ENCODE measurements at regions not wholly inside any gene's neighbourhood (a gene's known extent, or its start where the extent isn't known, plus 50 kb on each side); places are given as distances from the start of the nearest gene placed in this dataset.

- TF ChIP-seq ZZZ3 (IDR thresholded peaks at IDR 0.05; ENCODE audit: control insufficient read depth, insufficient read length, low read depth): no peak
- TF ChIP-seq, protein P1, sequence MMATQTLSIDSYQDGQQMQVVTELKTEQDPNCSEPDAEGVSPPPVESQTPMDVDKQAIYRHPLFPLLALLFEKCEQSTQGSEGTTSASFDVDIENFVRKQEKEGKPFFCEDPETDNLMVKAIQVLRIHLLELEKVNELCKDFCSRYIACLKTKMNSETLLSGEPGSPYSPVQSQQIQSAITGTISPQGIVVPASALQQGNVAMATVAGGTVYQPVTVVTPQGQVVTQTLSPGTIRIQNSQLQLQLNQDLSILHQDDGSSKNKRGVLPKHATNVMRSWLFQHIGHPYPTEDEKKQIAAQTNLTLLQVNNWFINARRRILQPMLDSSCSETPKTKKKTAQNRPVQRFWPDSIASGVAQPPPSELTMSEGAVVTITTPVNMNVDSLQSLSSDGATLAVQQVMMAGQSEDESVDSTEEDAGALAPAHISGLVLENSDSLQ (IDR thresholded peaks at IDR 0.05): no peak
- TF ChIP-seq, protein P2, sequence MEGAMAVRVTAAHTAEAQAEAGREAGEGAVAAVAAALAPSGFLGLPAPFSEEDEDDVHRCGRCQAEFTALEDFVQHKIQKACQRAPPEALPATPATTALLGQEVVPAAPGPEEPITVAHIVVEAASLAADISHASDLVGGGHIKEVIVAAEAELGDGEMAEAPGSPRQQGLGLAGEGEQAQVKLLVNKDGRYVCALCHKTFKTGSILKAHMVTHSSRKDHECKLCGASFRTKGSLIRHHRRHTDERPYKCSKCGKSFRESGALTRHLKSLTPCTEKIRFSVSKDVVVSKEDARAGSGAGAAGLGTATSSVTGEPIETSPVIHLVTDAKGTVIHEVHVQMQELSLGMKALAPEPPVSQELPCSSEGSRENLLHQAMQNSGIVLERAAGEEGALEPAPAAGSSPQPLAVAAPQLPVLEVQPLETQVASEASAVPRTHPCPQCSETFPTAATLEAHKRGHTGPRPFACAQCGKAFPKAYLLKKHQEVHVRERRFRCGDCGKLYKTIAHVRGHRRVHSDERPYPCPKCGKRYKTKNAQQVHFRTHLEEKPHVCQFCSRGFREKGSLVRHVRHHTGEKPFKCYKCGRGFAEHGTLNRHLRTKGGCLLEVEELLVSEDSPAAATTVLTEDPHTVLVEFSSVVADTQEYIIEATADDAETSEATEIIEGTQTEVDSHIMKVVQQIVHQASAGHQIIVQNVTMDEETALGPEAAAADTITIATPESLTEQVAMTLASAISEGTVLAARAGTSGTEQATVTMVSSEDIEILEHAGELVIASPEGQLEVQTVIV (IDR thresholded peaks at IDR 0.05; ENCODE audit: borderline replicate concordance, partially characterized antibody): no peak
- TF ChIP-seq, protein P3, sequence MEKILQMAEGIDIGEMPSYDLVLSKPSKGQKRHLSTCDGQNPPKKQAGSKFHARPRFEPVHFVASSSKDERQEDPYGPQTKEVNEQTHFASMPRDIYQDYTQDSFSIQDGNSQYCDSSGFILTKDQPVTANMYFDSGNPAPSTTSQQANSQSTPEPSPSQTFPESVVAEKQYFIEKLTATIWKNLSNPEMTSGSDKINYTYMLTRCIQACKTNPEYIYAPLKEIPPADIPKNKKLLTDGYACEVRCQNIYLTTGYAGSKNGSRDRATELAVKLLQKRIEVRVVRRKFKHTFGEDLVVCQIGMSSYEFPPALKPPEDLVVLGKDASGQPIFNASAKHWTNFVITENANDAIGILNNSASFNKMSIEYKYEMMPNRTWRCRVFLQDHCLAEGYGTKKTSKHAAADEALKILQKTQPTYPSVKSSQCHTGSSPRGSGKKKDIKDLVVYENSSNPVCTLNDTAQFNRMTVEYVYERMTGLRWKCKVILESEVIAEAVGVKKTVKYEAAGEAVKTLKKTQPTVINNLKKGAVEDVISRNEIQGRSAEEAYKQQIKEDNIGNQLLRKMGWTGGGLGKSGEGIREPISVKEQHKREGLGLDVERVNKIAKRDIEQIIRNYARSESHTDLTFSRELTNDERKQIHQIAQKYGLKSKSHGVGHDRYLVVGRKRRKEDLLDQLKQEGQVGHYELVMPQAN (conservative IDR thresholded peaks at IDR 0.05): no peak
- TF ChIP-seq POLR2AphosphoS5 (IDR thresholded peaks at IDR 0.05; ENCODE audit: low read length): no peak
- TF ChIP-seq, protein P4, sequence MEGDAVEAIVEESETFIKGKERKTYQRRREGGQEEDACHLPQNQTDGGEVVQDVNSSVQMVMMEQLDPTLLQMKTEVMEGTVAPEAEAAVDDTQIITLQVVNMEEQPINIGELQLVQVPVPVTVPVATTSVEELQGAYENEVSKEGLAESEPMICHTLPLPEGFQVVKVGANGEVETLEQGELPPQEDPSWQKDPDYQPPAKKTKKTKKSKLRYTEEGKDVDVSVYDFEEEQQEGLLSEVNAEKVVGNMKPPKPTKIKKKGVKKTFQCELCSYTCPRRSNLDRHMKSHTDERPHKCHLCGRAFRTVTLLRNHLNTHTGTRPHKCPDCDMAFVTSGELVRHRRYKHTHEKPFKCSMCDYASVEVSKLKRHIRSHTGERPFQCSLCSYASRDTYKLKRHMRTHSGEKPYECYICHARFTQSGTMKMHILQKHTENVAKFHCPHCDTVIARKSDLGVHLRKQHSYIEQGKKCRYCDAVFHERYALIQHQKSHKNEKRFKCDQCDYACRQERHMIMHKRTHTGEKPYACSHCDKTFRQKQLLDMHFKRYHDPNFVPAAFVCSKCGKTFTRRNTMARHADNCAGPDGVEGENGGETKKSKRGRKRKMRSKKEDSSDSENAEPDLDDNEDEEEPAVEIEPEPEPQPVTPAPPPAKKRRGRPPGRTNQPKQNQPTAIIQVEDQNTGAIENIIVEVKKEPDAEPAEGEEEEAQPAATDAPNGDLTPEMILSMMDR (IDR thresholded peaks at IDR 0.05 in 2 of 3, conservative IDR thresholded peaks at IDR 0.05 in 1 of 3; ENCODE audit: control insufficient read depth in 2 of 3, extremely low read depth in 1 of 3, insufficient read depth in 1 of 3, low read depth in 3 of 3, low read length in 3 of 3): no peak
- TF ChIP-seq ETV6 (conservative IDR thresholded peaks at IDR 0.05 in 1 of 2, IDR thresholded peaks at IDR 0.05 in 1 of 2; ENCODE audit: borderline replicate concordance in 1 of 2, low read depth in 1 of 2): no peak
- no peak for TF ChIP-seq SP1 (IDR thresholded peaks at IDR 0.05; ENCODE audit: low read depth, low read length)
- no peak for TF ChIP-seq SIX5 (IDR thresholded peaks at IDR 0.05; ENCODE audit: low read depth, low read length, severe bottlenecking)
- no peak for TF ChIP-seq YBX1 (IDR thresholded peaks at IDR 0.05)
- TF ChIP-seq GABPA (IDR thresholded peaks at IDR 0.05; ENCODE audit: low read depth): no peak
- TF ChIP-seq RAD21 (IDR thresholded peaks at IDR 0.05; ENCODE audit: insufficient read depth, low read depth, low read length): no peak
- TF ChIP-seq ZNF384 (IDR thresholded peaks at IDR 0.05; ENCODE audit: borderline replicate concordance, low read depth, low read length): no peak
- no peak for TF ChIP-seq EZH2 (IDR thresholded peaks at IDR 0.05; ENCODE audit: borderline replicate concordance, control insufficient read depth, low read depth, low read length)
Measured at GRCh38 chr4:45467157-45467556, 656.7 kb downstream of the GABRG1 start.

Measured in GM12878 (cell line).